Parathyroid adenoma (tissue), 2 donors: ENCODE measurements at regions not wholly inside any gene's neighbourhood (a gene's known extent, or its start where the extent isn't known, plus 50 kb on each side); places are given as distances from the start of the nearest gene placed in this dataset.

Experiments
- H2AFZ ChIP-seq: fragments of 300-600 bp; sonication (generic); one replicate; pipeline ENCODE4 v1.7.0; 2017; ENCODE audit warnings: antibody characterized with exemption, mild to moderate bottlenecking
- H3K27ac ChIP-seq: fragments of 300-600 bp; sonication (generic); one replicate; pipeline ENCODE4 v1.7.0; 2017
- H3K27me3 ChIP-seq: fragments of 300-600 bp; sonication (generic); one replicate; pipeline ENCODE4 v1.7.0; 2017; ENCODE audit warnings: low read length; ENCODE audit not compliant: control insufficient read depth, insufficient read depth
- H3K36me3 ChIP-seq: fragments of 300-600 bp; sonication (generic); one replicate; pipeline ENCODE4 v1.7.0; 2017; ENCODE audit warnings: low read length; ENCODE audit not compliant: control insufficient read depth, insufficient read depth
- H3K4me1 ChIP-seq: fragments of 300-600 bp; sonication (generic); one replicate; pipeline ENCODE4 v1.7.0; 2017; ENCODE audit warnings: control low read depth
- H3K4me2 ChIP-seq: fragments of 300-600 bp; sonication (generic); one replicate; pipeline ENCODE4 v1.7.0; 2017; ENCODE audit warnings: low read length
- H3K4me3 ChIP-seq: fragments of 300-600 bp; sonication (generic); one replicate; pipeline ENCODE4 v1.7.0; 2017; ENCODE audit warnings: low read depth, low read length
- H3K79me2 ChIP-seq: fragments of 300-600 bp; sonication (generic); one replicate; pipeline ENCODE4 v1.7.0; 2017; ENCODE audit warnings: control low read depth
- H3K9ac ChIP-seq: fragments of 300-600 bp; sonication (generic); one replicate; pipeline ENCODE4 v1.7.0; 2017; ENCODE audit warnings: mild to moderate bottlenecking
- H3K9me3 ChIP-seq: fragments of 300-600 bp; sonication (generic); one replicate; pipeline ENCODE4 v1.7.0; 2017; ENCODE audit warnings: low read length; ENCODE audit not compliant: control insufficient read depth
- TF ChIP-seq, protein P1 (sequence below): fragments of 300-600 bp; sonication (generic); IDR thresholded peaks from one replicate; pipeline ENCODE4 v1.7.0; 2017; ENCODE audit warnings: antibody characterized with exemption, mild to moderate bottlenecking
- donor health status: primary hyperparathyroidism.

DNA sequence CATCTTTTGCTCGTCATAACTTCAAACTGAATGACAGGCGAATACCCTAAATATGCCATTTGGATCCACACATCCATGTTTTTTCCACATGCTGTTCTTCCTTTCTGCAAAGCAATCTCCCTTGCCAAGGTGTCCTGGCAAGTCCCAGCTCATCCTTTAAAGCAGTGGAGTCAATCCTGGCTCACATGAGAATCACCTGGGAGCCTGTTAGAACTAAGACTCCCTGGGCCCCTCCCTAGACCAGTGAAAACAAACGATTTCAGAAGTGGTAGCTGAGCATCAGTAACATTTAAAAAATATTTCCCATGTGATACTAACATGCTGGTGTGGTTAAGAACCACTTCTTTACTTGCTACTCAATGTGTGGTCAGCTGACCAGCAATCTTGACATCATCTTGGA is 50.6 kb upstream of the PARD3B start:
- H3K4me2 ChIP-seq = no peak overlapping the region
- no peaks in the 10 kb centered on the region for H3K9me3 ChIP-seq
- no peak overlapping the region for H3K27ac ChIP-seq
- H3K9ac ChIP-seq = no peak overlapping the region
- no peaks in the 10 kb centered on the region for H3K36me3 ChIP-seq
- H3K4me1 ChIP-seq = peaks cover 26% of the 10 kb centered on the region
- TF ChIP-seq, protein P1, sequence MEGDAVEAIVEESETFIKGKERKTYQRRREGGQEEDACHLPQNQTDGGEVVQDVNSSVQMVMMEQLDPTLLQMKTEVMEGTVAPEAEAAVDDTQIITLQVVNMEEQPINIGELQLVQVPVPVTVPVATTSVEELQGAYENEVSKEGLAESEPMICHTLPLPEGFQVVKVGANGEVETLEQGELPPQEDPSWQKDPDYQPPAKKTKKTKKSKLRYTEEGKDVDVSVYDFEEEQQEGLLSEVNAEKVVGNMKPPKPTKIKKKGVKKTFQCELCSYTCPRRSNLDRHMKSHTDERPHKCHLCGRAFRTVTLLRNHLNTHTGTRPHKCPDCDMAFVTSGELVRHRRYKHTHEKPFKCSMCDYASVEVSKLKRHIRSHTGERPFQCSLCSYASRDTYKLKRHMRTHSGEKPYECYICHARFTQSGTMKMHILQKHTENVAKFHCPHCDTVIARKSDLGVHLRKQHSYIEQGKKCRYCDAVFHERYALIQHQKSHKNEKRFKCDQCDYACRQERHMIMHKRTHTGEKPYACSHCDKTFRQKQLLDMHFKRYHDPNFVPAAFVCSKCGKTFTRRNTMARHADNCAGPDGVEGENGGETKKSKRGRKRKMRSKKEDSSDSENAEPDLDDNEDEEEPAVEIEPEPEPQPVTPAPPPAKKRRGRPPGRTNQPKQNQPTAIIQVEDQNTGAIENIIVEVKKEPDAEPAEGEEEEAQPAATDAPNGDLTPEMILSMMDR = no peak
- no peaks in the 10 kb centered on the region for H3K27me3 ChIP-seq
- H3K4me3 ChIP-seq = no peak overlapping the region
- no peaks in the 10 kb centered on the region for H3K79me2 ChIP-seq
- H2AFZ ChIP-seq = peak overlapping the region; percentile 64

DNA sequence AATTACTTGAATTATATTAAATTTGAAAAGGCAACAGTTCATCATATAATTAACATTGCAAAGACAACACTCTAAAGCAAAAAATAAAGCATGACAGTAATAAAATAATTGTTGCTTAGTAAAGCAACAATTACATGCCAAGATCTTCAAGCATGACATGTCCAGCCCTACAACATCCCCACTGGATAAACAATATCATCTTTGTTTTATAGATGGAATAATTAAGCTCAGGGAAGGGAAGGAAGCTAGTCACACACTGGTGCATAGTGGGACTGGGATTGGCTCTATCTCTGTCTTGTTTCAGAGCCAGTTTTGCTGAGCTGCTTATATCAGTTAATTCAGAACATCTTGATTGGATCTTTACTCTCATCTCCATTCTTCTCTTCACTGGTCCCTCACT is 49.9 kb upstream of the PARD3B start:
- Histone ChIP-seq H3K4me2 (no peak overlapping the region), H3K36me3 (no peaks in the 10 kb centered on the region), H3K27me3 (no peaks in the 10 kb centered on the region), H3K79me2 (no peaks in the 10 kb centered on the region), H3K27ac (no peak overlapping the region), H3K4me1 (peaks cover 21% of the 10 kb centered on the region), H3K4me3 (no peak overlapping the region), H3K9me3 (no peaks in the 10 kb centered on the region), H3K9ac (no peak overlapping the region), H2AFZ (peak overlapping the region; percentile 64)
- TF ChIP-seq, protein P1 = no peak
